IMR-90 (cell line): ENCODE measurements at regions not wholly inside any gene's neighbourhood (a gene's known extent, or its start where the extent isn't known, plus 50 kb on each side); places are given as distances from the start of the nearest gene placed in this dataset.
A peak's percentile ranks its signal among the peaks of the same experiment; 100 is the strongest.

Source experiments
- ATAC-seq: fragments of 200-7000 bp; cut with Tn5 transposase; 2 replicates; pipeline ENCODE4 v1.9.1; 2020; ENCODE audit warnings: low read depth, mild to moderate bottlenecking, moderate library complexity
- BruUV-seq: library from RNA; stranded (reverse); fragments of 400-500 nt; replicated peaks from 2 replicates; lab custom pipeline; 2021; lab: Mats Ljungman, UMichigan
- CTCF ChIA-PET: fragments of 300-600 bp; formaldehyde crosslinking; extraction: SDS; loops from one replicate; lab custom pipeline; 2021; ENCODE audit warnings: antibody characterized with exemption; lab: Yijun Ruan, JAX
- POLR2A ChIA-PET: fragments of 300-600 bp; sonication (Branson Sonifier 250); formaldehyde crosslinking; loops from one replicate; lab custom pipeline; 2022; ENCODE audit warnings: antibody characterized with exemption; ENCODE audit not compliant: unreplicated experiment; lab: Charles Lee
- DNase-seq: peaks from one replicate; pipeline ENCODE4 v3.0.0; 2013
- H2AFZ ChIP-seq: replicated peaks from 2 replicates; pipeline ENCODE3; 2013; ENCODE audit warnings: low read length, mild to moderate bottlenecking; ENCODE audit not compliant: poor library complexity
- H2AK5ac ChIP-seq: 2 replicates; pipeline ENCODE4 v1.6.1; 2013; ENCODE audit warnings: low read depth, low read length, inconsistent platforms
- H2AK9ac ChIP-seq: replicated peaks from 2 replicates; pipeline ENCODE3; 2013; ENCODE audit warnings: mild to moderate bottlenecking, low read depth, low read length, moderate library complexity; ENCODE audit not compliant: poor library complexity
- H2BK120ac ChIP-seq: 2 replicates; pipeline ENCODE4 v1.6.1; 2013; ENCODE audit warnings: low read depth, low read length, inconsistent platforms
- H2BK15ac ChIP-seq: 3 replicates; pipeline ENCODE4 v1.6.1; 2013; ENCODE audit warnings: low read depth, low read length, inconsistent platforms
- H2BK20ac ChIP-seq: 2 replicates; pipeline ENCODE4 v1.6.1; 2013; ENCODE audit warnings: low read depth, mild to moderate bottlenecking, inconsistent platforms, low read length, moderate library complexity
- H2BK5ac ChIP-seq: 2 replicates; pipeline ENCODE4 v1.6.1; 2013; ENCODE audit warnings: mild to moderate bottlenecking, low read depth, low read length, inconsistent platforms; ENCODE audit not compliant: poor library complexity, severe bottlenecking
- H3K14ac ChIP-seq: replicated peaks from 2 replicates; pipeline ENCODE4 v1.6.1; 2013; ENCODE audit warnings: low read depth, low read length, inconsistent platforms
- H3K18ac ChIP-seq: 2 replicates; pipeline ENCODE4 v1.6.1; 2013; ENCODE audit warnings: low read depth, low read length, control low read depth
- H3K23ac ChIP-seq: 2 replicates; pipeline ENCODE4 v1.6.1; 2013; ENCODE audit warnings: low read depth, low read length, inconsistent platforms
- H3K27ac ChIP-seq: 2 replicates; pipeline ENCODE4 v1.5.1; 2013; ENCODE audit warnings: mild to moderate bottlenecking, control low read depth, low read length; ENCODE audit not compliant: insufficient read depth
- H3K27me3 ChIP-seq: 2 replicates; pipeline ENCODE4 v1.6.1; 2013; ENCODE audit warnings: low read length; ENCODE audit not compliant: control insufficient read depth, insufficient read depth
- H3K36me3 ChIP-seq: 2 replicates; pipeline ENCODE4 v1.6.1; 2013; ENCODE audit warnings: low read length, mixed read lengths; ENCODE audit not compliant: control insufficient read depth, insufficient read depth
- H3K4ac ChIP-seq: 2 replicates; pipeline ENCODE4 v1.6.1; 2013; ENCODE audit warnings: low read depth, low read length, inconsistent platforms
- H3K4me1 ChIP-seq: 2 replicates; pipeline ENCODE4 v1.6.1; 2013; ENCODE audit warnings: low read length, mixed read lengths; ENCODE audit not compliant: control insufficient read depth, insufficient read depth
- H3K4me2 ChIP-seq: 2 replicates; pipeline ENCODE4 v1.6.1; 2013; ENCODE audit warnings: low read depth, mild to moderate bottlenecking, control low read depth, low read length, moderate library complexity
- H3K4me3 ChIP-seq: 2 replicates; pipeline ENCODE4 v1.5.1; 2013; ENCODE audit warnings: low read depth, mild to moderate bottlenecking, control low read depth, low read length, moderate library complexity; ENCODE audit not compliant: insufficient read depth
- H3K56ac ChIP-seq: 2 replicates; pipeline ENCODE4 v1.6.1; 2013; ENCODE audit warnings: low read length, inconsistent platforms; ENCODE audit not compliant: insufficient read depth; ENCODE audit errors: extremely low read depth
- H3K79me1 ChIP-seq, 2 experiments: 2 replicates each; pipeline ENCODE4 v1.6.1; 2013; ENCODE audit warnings: low read length in 2 of 2, inconsistent platforms in 1 of 2, low read depth in 1 of 2
- H3K9ac ChIP-seq: 2 replicates; pipeline ENCODE4 v1.6.1; 2013; ENCODE audit warnings: low read depth, low read length, control low read depth
- H3K9me1 ChIP-seq: 2 replicates; pipeline ENCODE4 v1.6.1; 2013; ENCODE audit warnings: low read length, inconsistent platforms; ENCODE audit not compliant: insufficient read depth
- H3K9me3 ChIP-seq: 2 replicates; pipeline ENCODE4 v1.6.1; 2013; ENCODE audit warnings: low read length; ENCODE audit not compliant: control insufficient read depth, insufficient read depth
- H4K20me1 ChIP-seq: 2 replicates; pipeline ENCODE4 v1.6.1; 2013; ENCODE audit warnings: low read length, inconsistent platforms; ENCODE audit not compliant: insufficient read depth
- H4K5ac ChIP-seq: 2 replicates; pipeline ENCODE4 v1.6.1; 2013; ENCODE audit warnings: mild to moderate bottlenecking, low read depth, low read length, control low read depth
- H4K8ac ChIP-seq, 2 experiments: 2 replicates each; pipeline ENCODE4 v1.6.1; 2013; ENCODE audit warnings: low read depth in 2 of 2, low read length in 2 of 2, control low read depth in 1 of 2, inconsistent platforms in 1 of 2
- H4K91ac ChIP-seq: 2 replicates; pipeline ENCODE4 v1.6.1; 2013; ENCODE audit warnings: low read depth, low read length, inconsistent platforms; ENCODE audit not compliant: insufficient read depth
- MXI1 ChIP-seq: IDR thresholded peaks from 2 replicates; pipeline ENCODE4 v1.6.1; 2012; ENCODE audit warnings: low read depth, mild to moderate bottlenecking, low read length, moderate library complexity, borderline replicate concordance
- POLR2A ChIP-seq: IDR thresholded peaks from 2 replicates; pipeline ENCODE4 v1.6.1; 2012; ENCODE audit warnings: mild to moderate bottlenecking, low read depth, low read length
- RAD21 ChIP-seq: IDR thresholded peaks from 2 replicates; pipeline ENCODE4 v1.6.1; 2012; ENCODE audit warnings: low read length, improper control_type of control experiment
- WGBS, 2 experiments: methylation state at CpG; one replicate each; pipeline versions ENCODE4 v1.1.5 to v1.1.7; 2013; ENCODE audit warnings: missing lambda C conversion rate in 2 of 2; ENCODE audit not compliant: insufficient read length in 1 of 2; ENCODE audit errors: extremely low coverage in 2 of 2; 5-methylcytosine and 5-hydroxymethylcytosine counted together
- dilution Hi-C: fragments of 300-500 bp; cut with HindIII; formaldehyde crosslinking; loops from one replicate; pipeline ENCODE4 v1.14.3; 2018; ENCODE audit warnings: low sequenced_read_pairs; ENCODE audit not compliant: unreplicated experiment
- in situ Hi-C: fragments of 300-500 bp; cut with MboI; formaldehyde crosslinking; loops from 3 replicates; pipeline ENCODE4 v1.14.3; 2019; ENCODE audit warnings: low sequenced_read_pairs, inconsistent platforms, mixed read lengths
- intact Hi-C: fragments of 100-400 bp; cut with micrococcal nuclease; formaldehyde crosslinking; loops from 2 replicates; pipeline ENCODE4 v1.10.0; 2022
- TF ChIP-seq, protein P1 (sequence below): fragments of 150-350 bp; IDR thresholded peaks from 2 replicates; pipeline ENCODE4 v1.6.1; 2016; ENCODE audit warnings: low read depth, mild to moderate bottlenecking, low read length, moderate library complexity, borderline replicate concordance
- TF ChIP-seq, protein P2 (sequence below): conservative IDR thresholded peaks from 2 replicates; pipeline ENCODE4 v1.5.1; 2012; ENCODE audit warnings: mild to moderate bottlenecking, low read depth, low read length, improper control_type of control experiment

DNA sequence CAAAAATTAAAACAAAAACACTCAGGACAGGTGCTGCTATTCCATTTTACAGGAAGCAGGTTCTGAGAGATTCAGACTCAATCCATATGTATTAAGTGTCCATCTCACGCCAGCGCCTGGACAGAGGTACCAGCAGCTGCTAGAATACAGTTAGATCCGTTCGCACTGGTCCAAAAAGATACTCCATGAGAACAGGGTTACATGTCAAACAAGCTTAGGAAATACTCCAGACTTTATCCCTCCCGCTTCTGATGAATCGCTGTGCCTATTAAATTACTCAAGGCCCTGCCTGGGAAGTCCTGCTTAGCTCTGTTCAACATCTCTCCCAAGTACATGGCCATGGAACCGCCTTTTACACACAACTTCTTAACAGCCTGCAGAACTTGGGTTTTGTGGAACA, 50.2 kb upstream of the SLC35C1 start:
- Histone ChIP-seq H4K5ac (no peak overlapping the region), H3K4me3 (no peak overlapping the region), H3K27ac (no peak overlapping the region), H4K8ac (no peak overlapping the region), H3K4ac (no peak overlapping the region), H2BK5ac (no peak overlapping the region), H3K23ac (no peak overlapping the region), H2BK15ac (no peak overlapping the region), H3K27me3 (peaks cover 46% of the 10 kb centered on the region), H3K4me2 (no peak overlapping the region), H3K9ac (no peak overlapping the region), H3K9me1 (no peaks in the 10 kb centered on the region), H3K56ac (no peak overlapping the region), H2AK5ac (no peak overlapping the region), H3K36me3 (no peaks in the 10 kb centered on the region), H2AK9ac (peak overlapping the region; percentile 42), H3K14ac (no peak overlapping the region), H4K91ac (no peak overlapping the region), H2BK20ac (no peak overlapping the region), H3K79me1 (no peaks in the 10 kb centered on the region), H3K4me1 (no peaks in the 10 kb centered on the region), H3K9me3 (no peaks in the 10 kb centered on the region), H4K20me1 (no peaks in the 10 kb centered on the region), H3K18ac (no peak overlapping the region), H2BK120ac (no peak overlapping the region), H2AFZ (no peak overlapping the region)
- BruUV-seq, result no TSS peak
- TF ChIP-seq POLR2A (no peak), MXI1 (no peak), RAD21 (no peak)
- TF ChIP-seq, protein P1, sequence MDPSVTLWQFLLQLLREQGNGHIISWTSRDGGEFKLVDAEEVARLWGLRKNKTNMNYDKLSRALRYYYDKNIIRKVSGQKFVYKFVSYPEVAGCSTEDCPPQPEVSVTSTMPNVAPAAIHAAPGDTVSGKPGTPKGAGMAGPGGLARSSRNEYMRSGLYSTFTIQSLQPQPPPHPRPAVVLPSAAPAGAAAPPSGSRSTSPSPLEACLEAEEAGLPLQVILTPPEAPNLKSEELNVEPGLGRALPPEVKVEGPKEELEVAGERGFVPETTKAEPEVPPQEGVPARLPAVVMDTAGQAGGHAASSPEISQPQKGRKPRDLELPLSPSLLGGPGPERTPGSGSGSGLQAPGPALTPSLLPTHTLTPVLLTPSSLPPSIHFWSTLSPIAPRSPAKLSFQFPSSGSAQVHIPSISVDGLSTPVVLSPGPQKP, result no peak
- TF ChIP-seq, protein P2, sequence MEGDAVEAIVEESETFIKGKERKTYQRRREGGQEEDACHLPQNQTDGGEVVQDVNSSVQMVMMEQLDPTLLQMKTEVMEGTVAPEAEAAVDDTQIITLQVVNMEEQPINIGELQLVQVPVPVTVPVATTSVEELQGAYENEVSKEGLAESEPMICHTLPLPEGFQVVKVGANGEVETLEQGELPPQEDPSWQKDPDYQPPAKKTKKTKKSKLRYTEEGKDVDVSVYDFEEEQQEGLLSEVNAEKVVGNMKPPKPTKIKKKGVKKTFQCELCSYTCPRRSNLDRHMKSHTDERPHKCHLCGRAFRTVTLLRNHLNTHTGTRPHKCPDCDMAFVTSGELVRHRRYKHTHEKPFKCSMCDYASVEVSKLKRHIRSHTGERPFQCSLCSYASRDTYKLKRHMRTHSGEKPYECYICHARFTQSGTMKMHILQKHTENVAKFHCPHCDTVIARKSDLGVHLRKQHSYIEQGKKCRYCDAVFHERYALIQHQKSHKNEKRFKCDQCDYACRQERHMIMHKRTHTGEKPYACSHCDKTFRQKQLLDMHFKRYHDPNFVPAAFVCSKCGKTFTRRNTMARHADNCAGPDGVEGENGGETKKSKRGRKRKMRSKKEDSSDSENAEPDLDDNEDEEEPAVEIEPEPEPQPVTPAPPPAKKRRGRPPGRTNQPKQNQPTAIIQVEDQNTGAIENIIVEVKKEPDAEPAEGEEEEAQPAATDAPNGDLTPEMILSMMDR, result no peak
- CTCF ChIA-PET, result interaction anchor here (1.5 kb wide), 1 partner anchor 17 kb away, joined by 4 read pairs; no protein-coding TSS in a partner anchor
- WGBS, 2 experiments, result 73% methylated on average over 6 of the region's 7 CpGs; no CpG with 5 or more reads in 1 of the 2 experiments
- intact Hi-C loops (no loop called here), in situ Hi-C loops (no loop called here), dilution Hi-C loops (no loop called here)
- no peak for ATAC-seq
- POLR2A ChIA-PET, result interaction anchor here (0.5 kb wide), 1 partner anchor 12 kb away, joined by 3 read pairs; no protein-coding TSS in a partner anchor
- no peak for DNase-seq
